KBM-7 (cell line): ENCODE measurements at regions not wholly inside any gene's neighbourhood (a gene's known extent, or its start where the extent isn't known, plus 50 kb on each side); places are given as distances from the start of the nearest gene placed in this dataset.
"Not testable (repeated sequence)": the region's sequence is repeated elsewhere in the genome, so short reads cannot be mapped to it uniquely, and the experiment has no call there.

Experiments
- DNase-seq: peaks from one replicate; pipeline ENCODE4 v3.0.0-alpha.2; 2015
- in situ Hi-C: fragments of 300-500 bp; cut with MboI; formaldehyde crosslinking; loops from 2 replicates; pipeline ENCODE4 v1.14.3; 2020; ENCODE audit warnings: low sequenced_read_pairs, low pct_unique_long_range_greater_than_20kb, mixed read lengths

DNA sequence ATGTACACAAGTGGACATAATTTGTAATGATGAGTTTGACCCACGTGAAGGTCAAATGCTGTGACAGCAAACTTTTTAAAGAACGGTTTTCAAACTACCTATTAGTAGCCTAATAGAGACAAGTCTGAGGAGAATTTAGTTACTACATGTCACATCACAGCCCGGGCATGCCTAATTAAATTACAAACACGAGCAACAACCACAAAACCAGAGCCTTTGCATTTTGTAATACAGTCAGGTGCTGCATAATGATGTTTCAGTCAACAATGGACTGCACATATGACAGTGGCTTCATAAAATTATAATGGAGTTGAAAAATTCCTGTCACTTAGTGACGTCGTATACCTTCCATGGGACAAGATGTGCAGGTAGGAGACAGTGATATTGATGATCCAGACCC lies 274.5 kb downstream of the DACT1 start:
- in situ Hi-C loops = no loop called here
- DNase-seq = no peak

DNA sequence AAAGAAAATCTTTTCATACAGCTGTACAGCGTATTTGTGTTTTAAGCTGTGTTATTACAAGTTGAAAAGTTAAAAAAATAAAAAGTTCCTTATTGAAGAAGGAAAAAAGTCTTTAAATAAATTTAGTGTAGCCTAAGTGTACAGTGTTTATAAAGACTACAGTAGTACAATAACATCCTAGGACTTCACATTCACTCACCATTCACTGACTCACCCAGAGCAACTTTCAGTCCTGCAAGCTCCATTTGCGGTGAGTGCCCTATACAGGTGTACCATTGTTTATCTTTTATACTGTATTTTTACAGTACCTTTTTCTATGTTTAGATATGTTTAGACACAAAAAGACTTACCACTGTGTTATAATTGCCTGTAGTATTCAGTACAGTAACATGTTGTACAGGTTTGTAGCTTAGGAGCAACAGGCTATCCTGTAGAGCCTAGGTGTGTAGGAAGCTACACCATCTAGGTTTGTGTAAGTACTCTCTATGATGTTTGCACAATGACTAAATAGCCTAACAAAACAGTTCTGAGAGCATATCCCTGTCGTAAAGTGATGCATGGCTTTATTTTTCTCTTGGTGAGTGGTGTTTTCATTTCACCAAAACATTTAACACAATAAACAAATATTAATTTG lies 275.2 kb downstream of the DACT1 start:
- no peak for DNase-seq
- in situ Hi-C loops = no loop called here

DNA sequence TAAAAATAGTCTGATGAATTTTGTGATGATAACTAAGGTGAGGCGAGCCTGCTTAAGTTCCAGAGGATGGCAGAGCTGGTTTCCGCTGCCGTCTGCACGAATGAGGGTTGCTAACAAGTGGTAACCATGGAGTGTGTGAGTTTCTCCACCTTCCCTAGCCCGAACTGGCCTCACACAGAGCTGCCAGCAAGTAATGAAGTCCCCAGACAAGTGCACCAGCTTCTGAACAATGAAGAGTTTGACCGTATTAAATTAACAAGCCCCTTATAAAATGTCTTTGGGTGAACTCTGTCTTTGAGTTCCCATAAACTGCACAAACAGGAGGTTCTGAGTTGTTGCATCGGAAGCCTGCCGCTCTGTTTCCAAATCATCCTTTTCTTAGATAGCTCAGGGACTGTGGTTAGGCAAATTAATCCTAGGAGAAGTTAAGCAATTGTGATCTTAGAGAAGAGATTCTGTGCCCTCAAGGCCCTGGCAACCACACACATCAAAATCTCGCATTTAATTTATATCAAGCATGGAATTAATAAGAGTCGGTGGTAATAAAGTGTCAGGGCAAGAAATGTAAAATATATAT lies 274.1 kb upstream of the DAAM1 start:
- DNase-seq = no peak
- in situ Hi-C loops = no loop called here

DNA sequence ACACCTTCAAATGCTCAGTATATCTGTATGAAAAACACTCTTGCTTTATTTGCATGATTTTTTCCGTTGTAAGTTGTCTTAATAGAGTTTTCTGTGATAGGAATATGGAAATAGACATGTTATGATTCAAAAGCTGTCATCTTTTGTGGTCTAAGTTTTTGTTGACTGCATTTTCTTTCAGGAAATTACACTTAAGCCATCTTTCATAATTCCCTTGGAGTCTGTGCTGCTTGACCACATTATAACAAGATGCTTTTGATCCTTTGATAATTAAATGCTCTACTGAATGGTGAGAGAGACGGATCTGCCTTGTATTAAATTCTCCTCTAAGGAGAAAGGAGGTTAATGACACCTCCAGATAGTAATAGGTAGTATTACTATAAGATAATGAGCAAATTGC lies 272.8 kb upstream of the DAAM1 start:
- DNase-seq = no peak
- in situ Hi-C loops = no loop called here

DNA sequence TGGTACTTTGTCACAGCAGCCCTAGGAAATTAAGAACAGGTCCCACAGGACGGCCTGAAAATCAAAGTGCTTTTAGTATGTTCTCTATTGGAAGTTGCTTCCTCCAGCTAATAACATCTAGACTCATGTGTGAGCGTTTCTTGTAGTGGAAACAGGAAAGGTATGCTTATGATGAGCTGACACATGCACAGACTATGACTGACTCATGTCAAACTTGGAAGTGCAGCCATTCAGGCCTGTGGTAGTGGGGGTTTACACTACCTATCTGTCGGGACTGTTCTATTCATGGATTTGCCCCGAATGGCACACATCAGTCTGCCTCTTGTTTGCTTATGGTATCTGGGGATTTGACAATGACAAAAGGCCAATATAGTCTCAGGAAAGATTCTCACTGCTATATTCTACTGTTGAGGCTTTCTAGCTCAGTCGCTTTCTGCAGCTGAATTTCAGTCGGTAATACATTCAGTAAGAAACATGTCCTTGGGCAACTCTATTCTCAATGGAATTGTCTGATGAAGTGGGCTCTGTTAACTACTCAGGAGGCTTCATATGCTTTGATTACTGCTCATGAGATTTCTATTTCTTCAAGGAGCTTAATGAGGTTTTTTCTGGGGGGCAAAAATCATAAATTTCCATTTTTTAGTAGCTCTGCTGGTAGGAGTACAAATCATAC lies 270.3 kb upstream of the DAAM1 start:
- no peak for DNase-seq
- in situ Hi-C loops = no loop called here

DNA sequence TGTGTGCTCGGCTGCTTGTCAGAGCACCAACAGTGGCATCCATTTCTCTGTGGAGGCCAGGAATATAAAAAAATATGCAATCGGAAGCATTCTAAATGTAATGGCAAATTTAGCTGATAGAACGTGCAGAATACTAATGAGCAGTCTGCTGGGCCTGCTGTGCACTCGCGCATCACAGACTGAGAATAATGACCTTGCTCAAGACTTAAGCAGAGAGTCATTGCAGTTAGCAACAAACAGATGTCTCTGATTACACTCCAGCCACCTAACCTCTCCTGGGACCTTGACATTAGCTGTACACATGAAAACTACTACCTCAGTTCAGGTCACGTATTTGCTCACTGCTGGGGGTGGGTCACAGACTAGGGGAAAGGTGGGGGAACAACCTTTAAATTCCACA lies 269.2 kb upstream of the DAAM1 start:
- in situ Hi-C loops = no loop called here
- no peak for DNase-seq

DNA sequence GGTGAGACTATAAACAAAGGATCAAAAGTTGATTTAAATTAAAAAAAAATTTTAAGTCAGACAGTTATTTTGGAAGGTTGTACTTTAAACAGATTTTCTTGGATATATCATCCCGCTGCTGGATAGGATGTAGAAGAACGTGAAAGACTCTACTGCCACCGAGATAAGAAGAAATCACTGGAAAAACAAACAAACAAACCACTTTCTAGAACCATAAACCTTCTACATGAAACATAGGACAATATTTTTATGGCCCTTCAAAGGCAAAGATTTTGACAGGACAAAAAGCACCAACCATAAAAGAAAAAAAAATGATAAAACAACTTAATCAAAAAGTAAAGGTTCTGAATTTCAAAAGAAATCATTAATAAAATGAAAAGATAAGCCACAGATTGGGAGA lies 268.2 kb upstream of the DAAM1 start:
- in situ Hi-C loops = no loop called here
- DNase-seq = no peak

DNA sequence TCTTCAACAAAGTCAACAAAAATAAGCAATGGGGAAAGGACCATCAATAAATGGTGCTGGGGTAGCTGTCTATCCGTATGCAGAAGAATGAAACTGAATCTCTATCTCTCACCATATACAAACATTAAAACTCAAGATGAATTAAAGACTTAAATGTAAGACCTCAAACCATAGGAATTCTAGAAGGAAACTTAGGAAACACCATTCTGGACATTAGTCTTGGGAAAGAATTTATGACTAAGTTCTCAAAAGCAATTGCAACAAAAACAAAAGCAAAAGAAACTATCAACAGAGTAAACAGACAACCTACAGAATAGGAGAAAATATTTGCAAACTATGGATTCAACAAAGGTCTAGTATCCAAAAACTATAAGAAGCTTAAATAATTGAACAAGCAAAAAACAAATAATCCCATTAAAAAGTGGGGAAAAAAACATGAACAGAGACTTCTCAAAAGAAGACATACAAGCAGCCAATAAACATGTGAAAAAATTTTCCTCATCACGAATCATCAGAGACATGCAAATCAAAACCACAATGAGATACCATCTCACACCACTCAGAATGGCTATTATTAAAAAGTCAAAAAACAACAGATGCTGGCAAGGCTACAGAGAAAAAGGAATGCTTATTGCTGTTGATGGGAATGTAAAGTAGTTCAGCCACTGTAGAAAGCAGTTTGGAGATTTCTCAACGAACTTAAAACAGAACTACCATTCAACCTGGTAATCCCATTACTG lies 266.1 kb upstream of the DAAM1 start:
- in situ Hi-C loops, DNase-seq: not testable (repeated sequence)

DNA sequence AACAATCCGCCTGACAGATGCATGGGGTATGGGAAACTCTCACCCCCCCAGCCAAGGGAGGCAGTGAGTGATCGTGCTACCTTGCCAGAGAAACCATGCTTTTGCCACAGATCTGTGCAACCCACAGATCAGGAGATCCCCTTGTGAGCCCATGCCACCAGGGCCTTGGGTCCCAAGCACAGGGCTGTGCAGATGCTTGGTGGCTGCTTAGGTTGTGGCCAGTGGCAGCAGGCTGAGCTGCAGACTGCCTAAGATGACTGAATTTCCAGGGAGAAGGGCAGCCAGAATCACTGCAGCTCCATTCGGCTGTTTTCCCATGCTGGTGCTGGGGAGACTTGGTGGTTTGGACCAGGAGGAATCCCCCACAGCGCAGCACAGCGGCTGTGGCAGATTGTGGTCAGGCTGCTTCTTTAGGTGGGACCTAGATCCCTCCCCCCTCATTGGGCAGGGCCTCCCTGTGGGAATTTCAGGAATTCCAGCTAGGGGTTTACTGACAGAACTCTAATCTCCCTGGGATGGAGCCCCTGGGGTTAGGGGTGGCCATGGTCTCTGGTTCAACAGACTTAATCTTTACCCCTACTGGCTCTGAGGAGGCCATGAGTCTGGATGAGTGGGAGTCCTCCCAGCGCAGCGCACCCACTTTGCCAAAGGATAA lies 264.6 kb upstream of the DAAM1 start:
- no peak for DNase-seq
- in situ Hi-C loops = no loop called here

DNA sequence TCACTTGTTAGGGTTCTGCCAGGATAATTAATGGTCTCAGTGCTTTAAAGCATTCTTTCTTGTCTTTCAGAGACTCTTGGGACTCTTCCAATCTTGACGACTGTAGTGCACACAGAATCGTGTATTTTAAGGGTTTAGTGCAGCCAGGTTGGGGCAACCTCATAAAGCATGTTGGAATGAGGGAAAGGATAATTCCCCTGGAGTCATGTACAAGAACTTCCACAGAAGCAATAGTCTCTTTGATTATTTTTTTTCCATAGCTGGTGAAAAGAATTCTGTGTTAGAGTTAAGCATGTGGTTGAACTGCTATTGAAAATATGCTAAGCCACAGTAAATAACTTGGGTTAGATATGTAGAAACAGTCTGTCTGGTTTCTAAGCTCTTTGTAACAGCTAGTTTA lies 246.8 kb upstream of the DAAM1 start:
- DNase-seq = no peak
- in situ Hi-C loops = no loop called here

DNA sequence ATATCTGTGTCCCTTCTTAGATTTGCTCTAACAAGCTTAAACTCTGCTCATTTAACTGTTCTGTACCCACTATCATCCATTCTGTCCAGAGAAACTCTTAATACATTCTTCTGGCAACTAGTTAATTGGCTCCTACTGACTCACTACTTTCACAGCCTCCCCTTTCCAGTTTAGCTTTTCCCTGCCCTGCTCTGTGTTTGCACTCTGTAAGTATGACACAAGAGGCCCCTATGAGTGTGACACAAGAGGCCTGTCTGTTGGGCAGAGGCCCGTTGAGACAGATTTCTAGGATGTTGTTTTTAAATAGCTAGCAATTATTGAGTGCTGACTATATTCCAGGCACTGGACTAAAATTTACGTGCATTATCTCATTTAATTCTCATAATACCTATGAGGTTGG lies 246.0 kb upstream of the DAAM1 start:
- in situ Hi-C loops = no loop called here
- no peak for DNase-seq

DNA sequence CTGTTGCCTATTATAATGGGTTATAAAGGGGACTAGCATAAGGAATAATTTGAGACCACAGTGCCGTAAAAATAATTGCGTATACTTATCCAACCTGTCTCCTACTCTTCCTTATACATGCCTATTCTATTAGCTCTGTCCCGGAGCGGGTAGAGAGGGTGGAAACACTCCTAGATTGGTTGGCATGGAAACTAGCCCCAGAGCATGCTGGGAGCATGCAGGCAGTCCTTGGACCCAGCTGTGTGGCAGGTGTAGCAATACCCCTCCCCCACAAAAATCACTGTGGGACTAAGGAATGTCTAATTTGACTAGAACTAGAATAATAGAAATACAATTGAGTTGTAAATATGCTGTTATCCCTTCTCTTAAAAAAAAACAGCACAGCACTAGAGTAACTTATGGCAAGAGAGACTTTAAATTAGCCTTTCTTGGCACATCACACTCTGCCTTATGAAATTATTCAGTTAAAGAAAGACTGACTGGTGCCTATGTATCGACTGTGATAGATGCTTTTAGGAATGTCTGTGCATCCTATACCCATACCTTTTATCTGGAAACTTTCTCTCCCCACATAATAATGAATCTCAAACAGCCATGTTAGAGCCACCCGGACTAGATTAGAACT lies 244.0 kb upstream of the DAAM1 start:
- DNase-seq = no peak
- in situ Hi-C loops = no loop called here

DNA sequence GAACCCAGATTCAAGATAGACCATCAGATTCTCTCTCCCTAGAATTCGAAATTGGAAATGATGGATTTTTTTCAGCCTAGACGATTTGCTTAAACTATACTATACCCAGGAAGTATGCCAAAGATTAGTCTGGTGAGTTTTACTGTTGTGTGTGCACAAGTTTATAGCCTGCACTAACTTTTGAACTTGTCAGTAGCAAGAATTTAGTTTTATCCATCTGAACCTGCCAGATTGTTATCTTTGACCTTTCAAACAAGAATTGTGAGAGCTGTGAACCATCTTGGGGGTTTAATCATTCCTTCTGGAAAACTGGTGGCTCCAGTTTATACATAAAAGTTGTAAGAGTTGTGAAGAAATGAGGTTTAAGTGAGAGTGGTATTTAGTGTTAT lies 243.5 kb upstream of the DAAM1 start:
- DNase-seq = no peak
- in situ Hi-C loops = no loop called here

DNA sequence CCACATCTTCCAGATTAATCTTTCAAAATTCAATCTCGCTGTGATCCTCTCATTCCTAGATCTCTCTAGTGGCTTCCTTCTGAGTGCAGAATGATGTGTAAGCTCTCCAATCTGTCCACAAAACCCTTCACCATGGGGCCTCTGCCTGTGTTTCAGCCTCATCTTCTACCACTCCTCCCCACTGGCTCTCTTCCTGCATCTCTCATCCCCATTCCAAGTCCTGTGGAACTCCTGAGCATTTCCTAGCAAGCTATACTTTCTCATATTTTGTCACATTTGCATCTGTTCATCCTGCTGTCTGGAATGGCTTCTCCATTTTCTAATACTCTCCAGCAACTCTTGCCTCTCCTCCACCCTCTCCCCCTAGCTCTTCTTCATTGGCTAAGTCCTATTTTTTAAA lies 242.0 kb upstream of the DAAM1 start:
- DNase-seq = no peak
- in situ Hi-C loops = no loop called here

DNA sequence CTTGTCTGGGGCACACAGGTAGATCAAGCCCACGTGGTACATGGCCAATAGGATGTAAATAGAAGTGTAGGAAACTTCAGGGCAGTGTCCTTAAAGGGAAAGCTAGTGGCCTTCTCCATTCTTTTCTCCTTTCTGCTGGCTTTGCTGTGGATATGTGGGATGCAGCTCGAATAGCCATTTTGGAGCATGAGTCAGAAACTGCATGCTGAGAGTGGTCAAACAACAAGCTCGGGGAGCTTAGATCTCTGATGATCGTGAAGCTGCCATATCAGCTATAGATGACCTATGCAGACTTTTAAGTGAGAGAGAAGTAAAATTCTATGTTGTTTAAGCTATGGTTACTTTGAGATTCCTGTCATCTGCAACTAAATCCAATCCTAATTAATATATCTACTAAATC lies 241.3 kb upstream of the DAAM1 start:
- DNase-seq = no peak
- in situ Hi-C loops = no loop called here

DNA sequence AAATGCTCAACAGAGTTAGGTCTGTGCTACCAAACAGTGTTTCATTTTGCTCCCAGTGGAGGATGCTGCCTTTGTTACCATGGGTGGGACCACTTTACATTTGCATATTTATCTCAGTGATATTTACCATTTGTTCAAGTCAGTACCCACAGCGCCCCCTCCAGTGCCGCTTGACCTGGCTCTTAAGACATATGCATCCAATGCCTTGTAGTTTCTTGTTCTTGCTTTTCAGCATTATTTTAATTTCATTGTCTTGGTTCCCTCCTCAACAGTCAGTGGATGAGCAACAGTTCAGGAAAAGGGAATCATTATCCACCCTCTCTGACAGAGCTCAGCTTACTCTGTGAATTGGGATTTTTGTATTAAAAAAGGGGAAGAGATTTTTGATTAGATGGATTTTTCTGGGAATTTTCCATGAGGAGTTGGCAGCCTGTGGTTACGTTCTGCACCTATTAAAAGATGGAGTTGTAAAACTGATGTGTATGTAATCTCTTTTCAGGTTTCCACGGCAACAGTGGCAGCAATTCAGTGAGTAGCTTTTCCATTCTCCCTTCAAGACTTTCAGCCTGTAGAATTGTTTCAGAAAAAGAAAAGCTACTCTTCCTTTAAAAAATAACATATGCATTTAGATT lies 240.5 kb upstream of the DAAM1 start:
- DNase-seq = no peak
- in situ Hi-C loops = no loop called here

DNA sequence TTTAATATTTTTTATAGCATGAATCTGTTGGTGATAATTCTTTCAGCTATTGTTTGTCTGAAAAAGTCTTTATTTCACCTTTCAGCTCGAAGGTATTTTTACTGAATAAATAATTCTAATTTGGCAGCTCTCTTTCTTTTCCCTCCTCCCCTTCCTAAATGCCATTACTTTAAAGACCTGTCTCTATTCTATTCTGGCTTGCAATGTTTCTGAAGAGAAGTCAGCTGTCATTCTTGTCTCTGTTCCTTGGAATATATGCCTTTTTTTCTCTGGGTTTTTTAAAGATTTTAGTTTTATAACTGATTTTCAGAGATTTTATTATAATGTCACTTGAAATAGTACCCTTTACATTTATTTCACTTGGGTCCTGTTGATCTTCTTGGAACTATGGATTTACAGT lies 237.9 kb upstream of the DAAM1 start:
- in situ Hi-C loops = no loop called here
- DNase-seq = no peak

DNA sequence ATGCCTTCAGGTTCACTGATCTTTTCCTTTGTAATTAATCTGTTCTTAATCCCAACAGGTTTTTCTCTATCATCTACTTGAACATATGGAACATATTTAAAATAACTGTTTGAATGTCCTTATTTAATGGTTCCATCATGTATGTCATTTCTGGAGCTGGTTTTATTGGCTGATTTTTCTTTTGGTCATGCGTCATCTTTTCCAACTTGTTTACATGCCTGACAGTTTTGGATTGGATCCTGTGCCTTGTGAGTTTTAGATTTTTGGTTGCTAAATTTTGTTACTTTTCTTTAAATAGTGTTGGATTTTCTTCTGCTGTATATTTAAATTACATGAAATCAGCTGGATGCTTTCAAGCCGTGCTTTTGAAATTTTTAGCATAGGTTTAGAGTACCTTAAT lies 237.3 kb upstream of the DAAM1 start:
- in situ Hi-C loops = no loop called here
- DNase-seq = no peak

DNA sequence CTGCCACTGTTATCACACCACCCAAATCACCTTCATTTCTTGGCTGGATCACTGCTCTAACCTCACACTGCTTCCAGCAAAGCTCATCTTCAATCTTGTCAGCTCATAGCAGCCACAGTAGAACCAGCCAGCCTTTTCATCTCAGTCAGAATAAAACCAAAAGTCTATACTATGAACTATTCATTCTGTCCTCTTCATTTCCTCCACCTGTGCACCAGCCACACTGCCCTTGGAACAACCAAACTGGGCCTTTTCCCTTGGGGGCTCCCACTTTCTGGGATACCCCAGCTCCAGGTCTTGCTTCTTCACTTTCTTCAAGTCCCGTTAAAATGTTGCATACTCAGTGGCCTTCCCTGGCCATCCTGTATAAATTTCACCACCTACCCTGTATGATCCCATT lies 234.4 kb upstream of the DAAM1 start:
- in situ Hi-C loops = no loop called here
- DNase-seq = no peak
